Iris pigment epithelial cell (primary cell): ENCODE measurements at regions not wholly inside any gene's neighbourhood (a gene's known extent, or its start where the extent isn't known, plus 50 kb on each side); places are given as distances from the start of the nearest gene placed in this dataset.

Experiments
- DNase-seq: peaks from one replicate; pipeline ENCODE4 v3.0.0-alpha.2; 2011; ENCODE audit warnings: low read depth

- DNase-seq = no peak
Observed at GRCh38 chr1:219521325-219521724, 91.6 kb downstream of the ZC3H11B start.

- no peak for DNase-seq
Observed at GRCh38 chr1:219520241-219520640, 92.7 kb downstream of the ZC3H11B start.

GRCh38 chr1:219518907-219519248 lies 94.0 kb downstream of the ZC3H11B start:
- DNase-seq = no peak

- DNase-seq = peak; percentile 92
Observed at GRCh38 chr1:219518168-219518906, 94.6 kb downstream of the ZC3H11B start.

GRCh38 chr1:219517031-219517430 lies 95.9 kb downstream of the ZC3H11B start:
- DNase-seq = no peak

GRCh38 chr1:219514728-219515127 lies 98.2 kb downstream of the ZC3H11B start:
- DNase-seq = no peak

GRCh38 chr1:219507437-219507836 lies 105.5 kb downstream of the ZC3H11B start:
- no peak for DNase-seq

- DNase-seq = no peak
Observed at GRCh38 chr1:219506936-219507335, 106.0 kb downstream of the ZC3H11B start.

- no peak for DNase-seq
Observed at GRCh38 chr1:219506473-219506899, 106.4 kb downstream of the ZC3H11B start.

- no peak for DNase-seq
Observed at GRCh38 chr1:219505886-219506285, 107.0 kb downstream of the ZC3H11B start.

- no peak for DNase-seq
Observed at GRCh38 chr1:219503604-219504003, 109.3 kb downstream of the ZC3H11B start.

GRCh38 chr1:219500327-219500897 lies 112.5 kb downstream of the ZC3H11B start:
- no peak for DNase-seq

GRCh38 chr1:219498666-219499065 lies 114.2 kb downstream of the ZC3H11B start:
- peak; percentile 44 for DNase-seq

GRCh38 chr1:219495737-219496408 lies 117.0 kb downstream of the ZC3H11B start:
- DNase-seq = no peak

- no peak for DNase-seq
Observed at GRCh38 chr1:219492717-219493116, 120.2 kb downstream of the ZC3H11B start.

GRCh38 chr1:219490566-219490965 lies 122.3 kb downstream of the ZC3H11B start:
- DNase-seq = no peak

GRCh38 chr1:219489636-219490035 lies 123.3 kb downstream of the ZC3H11B start:
- no peak for DNase-seq

- no peak for DNase-seq
Observed at GRCh38 chr1:219488275-219488674, 124.6 kb downstream of the ZC3H11B start.

GRCh38 chr1:219483530-219483929 lies 129.4 kb downstream of the ZC3H11B start:
- DNase-seq = no peak

GRCh38 chr1:219480011-219480410 lies 132.9 kb downstream of the ZC3H11B start:
- DNase-seq = peak; percentile 29

- no peak for DNase-seq
Observed at GRCh38 chr1:219478811-219479210, 134.1 kb downstream of the ZC3H11B start.

GRCh38 chr1:219477861-219478260 lies 135.0 kb downstream of the ZC3H11B start:
- no peak for DNase-seq

- DNase-seq = no peak
Observed at GRCh38 chr1:219476716-219477115, 136.2 kb downstream of the ZC3H11B start.
